MM.1S (cell line): ENCODE measurements at regions not wholly inside any gene's neighbourhood (a gene's known extent, or its start where the extent isn't known, plus 50 kb on each side); places are given as distances from the start of the nearest gene placed in this dataset.

Experiments used
- EZH2 ChIP-seq: fragments of 300-600 bp; sonication (generic); optimal IDR thresholded peaks from 2 replicates; pipeline ENCODE3; 2017; ENCODE audit warnings: low read depth, mild to moderate bottlenecking, antibody characterized with exemption, low read length, mixed read lengths
- EZH2phosphoT487 ChIP-seq: fragments of 300-600 bp; sonication (generic); IDR thresholded peaks from 2 replicates; pipeline ENCODE4 v1.6.1; 2018; ENCODE audit warnings: antibody characterized with exemption, low read length
- TF ChIP-seq, protein P1 (sequence below): fragments of 300-600 bp; sonication (generic); IDR thresholded peaks from 2 replicates; pipeline ENCODE4 v1.5.1; 2016; ENCODE audit warnings: antibody characterized with exemption, low read length, mixed read lengths

DNA sequence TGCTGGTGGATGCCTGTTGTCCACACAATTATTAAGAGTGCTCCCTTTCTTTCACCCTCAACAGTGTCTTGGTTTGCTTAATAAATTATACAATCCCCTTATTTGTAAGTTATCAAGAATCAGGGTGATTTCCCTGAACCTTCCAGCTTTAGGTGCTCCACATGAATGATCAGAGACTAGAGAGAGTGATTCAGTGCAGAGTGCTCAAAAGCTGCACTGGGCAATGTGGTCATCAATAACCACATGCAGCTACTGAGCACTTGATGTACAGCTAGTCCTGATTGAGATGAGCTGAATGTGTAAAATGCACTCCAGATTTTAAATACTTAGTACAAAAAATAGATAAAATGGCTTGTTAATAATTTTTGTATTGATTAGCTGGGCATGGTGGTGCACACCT is 76.8 kb upstream of the TRIO start:
- TF ChIP-seq, protein P1, sequence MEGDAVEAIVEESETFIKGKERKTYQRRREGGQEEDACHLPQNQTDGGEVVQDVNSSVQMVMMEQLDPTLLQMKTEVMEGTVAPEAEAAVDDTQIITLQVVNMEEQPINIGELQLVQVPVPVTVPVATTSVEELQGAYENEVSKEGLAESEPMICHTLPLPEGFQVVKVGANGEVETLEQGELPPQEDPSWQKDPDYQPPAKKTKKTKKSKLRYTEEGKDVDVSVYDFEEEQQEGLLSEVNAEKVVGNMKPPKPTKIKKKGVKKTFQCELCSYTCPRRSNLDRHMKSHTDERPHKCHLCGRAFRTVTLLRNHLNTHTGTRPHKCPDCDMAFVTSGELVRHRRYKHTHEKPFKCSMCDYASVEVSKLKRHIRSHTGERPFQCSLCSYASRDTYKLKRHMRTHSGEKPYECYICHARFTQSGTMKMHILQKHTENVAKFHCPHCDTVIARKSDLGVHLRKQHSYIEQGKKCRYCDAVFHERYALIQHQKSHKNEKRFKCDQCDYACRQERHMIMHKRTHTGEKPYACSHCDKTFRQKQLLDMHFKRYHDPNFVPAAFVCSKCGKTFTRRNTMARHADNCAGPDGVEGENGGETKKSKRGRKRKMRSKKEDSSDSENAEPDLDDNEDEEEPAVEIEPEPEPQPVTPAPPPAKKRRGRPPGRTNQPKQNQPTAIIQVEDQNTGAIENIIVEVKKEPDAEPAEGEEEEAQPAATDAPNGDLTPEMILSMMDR: no peak
- TF ChIP-seq EZH2phosphoT487: no peak
- no peak for TF ChIP-seq EZH2
